Activated T-helper 9 cell treated with anti-CD3 and anti-CD28 coated beads, Interleukin-2, amount 50 U/mL, for 16 hours (primary cell): ENCODE measurements at regions not wholly inside any gene's neighbourhood (a gene's known extent, or its start where the extent isn't known, plus 50 kb on each side); places are given as distances from the start of the nearest gene placed in this dataset.

Experiments
- DNase-seq: peaks from one replicate; pipeline ENCODE4 v3.0.0-alpha.2; 2020; ENCODE audit warnings: low read depth

DNA sequence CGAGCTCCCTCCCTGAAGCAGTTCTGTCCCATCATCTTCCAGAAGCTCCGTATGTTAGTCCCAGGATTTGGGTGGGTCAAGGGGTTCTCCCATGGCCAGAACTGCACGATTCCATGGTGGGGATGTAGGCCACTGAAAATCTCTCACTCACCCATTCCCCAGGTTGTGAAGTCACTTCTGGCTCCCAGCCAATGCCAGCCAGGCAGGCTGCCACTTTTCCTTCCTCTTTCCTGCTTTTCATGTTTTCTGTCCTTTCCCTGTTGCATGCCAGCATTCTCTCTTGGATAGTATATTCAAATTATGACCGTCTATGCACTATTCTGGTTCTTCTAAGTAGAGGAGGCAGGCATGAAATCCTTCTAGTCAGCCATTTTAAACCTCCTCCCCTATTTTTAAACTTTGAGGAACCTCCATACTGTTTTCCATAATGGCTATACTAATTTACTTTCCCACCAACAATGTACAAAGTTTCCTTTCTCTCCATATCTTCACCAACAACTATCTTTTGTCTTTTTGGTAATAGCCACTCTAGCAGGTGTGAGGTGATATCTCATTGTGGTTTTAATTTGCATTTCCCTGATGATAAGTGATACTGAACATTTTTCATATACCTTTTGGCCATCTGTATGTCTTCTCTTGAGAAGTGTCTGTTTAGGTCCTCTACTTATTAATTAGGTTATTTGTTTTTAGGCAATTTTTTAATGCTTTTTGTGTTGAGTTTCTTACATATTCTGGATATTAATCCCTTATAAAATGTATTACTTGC, 182.1 kb upstream of the TET2 start:
- no peak for DNase-seq

DNA sequence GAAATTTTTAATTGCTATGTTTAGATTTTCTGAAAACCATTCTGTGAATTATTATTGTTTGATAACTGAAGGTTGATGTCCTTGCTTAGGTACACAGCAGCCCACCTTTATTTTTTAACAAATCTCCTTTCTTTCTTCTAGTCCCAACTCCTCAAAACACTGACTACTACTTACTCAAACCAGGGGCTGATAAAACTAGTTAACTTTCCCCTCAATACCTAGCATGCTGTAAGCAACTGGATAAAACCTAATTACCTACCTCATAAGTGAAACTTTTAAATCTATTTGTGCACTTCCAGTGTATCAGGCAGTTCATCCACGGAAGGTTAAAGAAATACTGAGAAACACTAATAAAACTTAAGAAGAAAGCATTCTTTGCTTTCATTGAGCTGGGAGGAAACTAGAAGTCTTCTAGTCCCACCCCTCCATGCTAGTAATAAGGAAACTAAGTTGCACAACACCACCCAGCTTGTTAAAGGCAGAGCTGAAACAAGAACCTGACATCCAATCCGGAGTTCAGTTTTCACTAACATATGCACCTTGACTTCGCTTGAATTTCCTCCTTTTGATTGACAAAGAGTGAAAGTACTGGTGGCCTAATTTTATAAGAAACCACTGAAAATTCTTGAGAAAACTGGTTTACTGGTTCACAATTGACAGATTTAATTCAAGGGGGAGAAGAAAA, 180.2 kb upstream of the TET2 start:
- DNase-seq = no peak

DNA sequence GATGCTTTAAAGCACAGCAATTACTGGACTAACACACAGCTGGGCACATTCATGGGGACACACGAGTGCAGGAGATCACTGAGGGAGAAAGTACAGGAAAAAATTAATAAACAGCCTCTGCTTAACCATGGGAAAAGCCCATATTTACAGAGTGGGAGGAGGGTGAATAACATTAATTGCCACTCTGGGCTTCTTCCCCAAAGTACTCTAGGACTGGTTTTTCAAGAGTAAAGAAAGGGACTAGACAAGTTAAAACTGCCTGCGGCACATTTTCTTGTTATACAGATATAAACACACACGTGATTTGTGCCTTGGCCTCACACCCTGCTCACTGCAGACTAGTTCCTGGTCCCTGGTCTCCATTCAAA, 179.7 kb upstream of the TET2 start:
- no peak for DNase-seq

DNA sequence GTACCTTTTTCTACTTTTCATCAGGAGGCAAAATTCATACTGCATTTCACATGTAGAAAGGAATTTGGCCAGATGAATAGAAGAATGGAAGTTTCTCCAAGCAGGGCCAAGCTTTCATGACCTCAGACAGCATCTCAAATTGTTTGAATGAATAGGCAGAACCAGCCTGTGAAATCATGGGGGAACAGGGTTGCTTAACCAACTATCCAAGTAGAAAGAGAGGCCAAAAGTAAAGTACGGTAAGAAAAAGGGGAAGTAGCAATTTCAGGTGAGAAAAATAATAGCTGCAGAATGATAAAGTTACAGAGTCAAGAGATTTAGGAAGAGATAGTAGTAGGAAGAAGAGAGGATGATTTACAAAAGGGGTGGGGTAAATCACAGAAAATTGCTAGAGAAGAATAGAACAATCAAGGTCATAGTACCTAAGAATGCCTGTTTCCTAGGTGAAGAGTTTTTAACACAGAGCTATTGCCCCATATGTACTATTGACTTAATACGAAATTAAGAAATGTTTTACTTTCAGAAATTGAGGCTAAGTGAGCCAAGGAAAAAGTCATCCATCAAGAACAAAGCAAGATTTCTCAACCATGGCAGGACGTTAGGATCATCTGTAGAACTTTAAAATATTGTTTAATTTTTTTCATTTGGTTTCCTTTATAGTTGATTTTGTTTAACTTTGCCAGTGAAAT, 177.1 kb upstream of the TET2 start:
- DNase-seq = no peak

DNA sequence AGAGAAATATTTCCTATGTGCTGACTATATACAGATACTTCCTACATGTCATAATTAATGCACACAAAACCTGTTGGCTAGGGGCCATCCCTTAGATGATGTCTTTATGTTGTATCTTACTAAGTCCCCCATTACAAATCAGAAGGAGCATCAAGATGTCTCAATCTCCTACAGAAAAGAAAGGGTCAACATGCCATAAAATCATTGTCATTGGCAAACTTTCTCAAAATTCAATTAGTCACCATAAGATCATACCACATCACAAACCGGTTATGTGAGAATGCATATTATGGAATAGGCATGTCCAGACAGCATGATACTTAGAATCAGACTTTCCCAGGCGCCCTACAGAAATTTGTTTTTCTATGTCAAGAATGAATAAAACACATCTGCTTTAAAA, 175.2 kb upstream of the TET2 start:
- no peak for DNase-seq

DNA sequence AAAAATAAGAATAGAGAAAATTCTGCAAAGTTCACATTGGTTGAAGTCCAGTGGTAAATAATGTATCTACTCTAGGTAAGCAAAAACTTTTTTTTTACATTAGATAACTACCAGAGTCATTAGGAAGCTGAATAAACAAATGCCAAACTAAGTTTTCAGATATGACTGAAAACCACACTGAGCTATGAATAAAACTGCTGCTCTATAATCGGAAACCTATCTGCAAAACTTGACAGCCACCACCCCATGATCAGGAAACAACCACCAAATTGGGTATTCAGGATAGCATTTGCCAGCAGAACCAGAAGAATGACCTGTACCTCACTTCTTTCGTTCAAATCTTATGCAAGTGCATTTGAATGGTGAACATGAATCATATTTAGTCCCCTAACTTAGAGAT, 173.0 kb upstream of the TET2 start:
- DNase-seq = no peak

DNA sequence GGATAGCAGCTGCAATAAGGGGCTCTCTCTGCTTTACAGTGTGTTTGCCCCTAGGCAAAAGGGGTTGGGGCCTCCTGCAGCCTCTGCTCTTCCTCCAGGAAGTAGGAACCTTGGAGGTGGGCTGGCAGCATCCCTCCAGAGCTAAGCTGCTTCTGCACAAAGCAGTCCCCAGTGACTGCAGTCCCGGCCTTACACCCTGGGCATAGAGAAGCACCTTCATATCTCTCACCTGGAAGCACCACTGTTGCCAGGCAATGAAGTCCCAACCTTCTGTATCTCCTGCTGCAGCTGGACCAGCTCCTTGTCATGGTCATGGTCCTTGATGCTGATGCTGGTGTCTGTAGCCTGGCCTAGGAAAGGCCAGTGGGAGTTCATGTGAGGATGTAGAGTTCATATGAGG, 171.1 kb upstream of the TET2 start:
- no peak for DNase-seq

DNA sequence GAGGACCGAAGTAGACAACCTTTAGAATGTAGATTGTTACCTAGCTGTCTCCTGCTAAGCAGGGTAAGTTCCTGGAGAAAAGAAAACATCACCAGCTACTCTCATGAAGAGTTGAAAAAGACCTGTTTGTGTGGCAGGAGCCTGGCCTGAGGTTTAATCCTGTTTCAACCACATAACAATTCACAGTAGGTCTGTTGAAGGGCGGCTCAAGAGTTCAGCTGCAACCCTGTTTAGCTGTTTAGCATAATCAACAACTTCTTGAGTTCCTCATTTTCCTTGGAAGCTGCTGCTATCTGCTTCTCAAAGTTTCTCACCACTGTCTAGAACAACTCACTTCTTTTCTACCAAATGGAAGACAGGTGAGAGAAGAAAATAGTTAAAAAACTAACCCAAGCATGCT, 170.4 kb upstream of the TET2 start:
- DNase-seq = no peak

DNA sequence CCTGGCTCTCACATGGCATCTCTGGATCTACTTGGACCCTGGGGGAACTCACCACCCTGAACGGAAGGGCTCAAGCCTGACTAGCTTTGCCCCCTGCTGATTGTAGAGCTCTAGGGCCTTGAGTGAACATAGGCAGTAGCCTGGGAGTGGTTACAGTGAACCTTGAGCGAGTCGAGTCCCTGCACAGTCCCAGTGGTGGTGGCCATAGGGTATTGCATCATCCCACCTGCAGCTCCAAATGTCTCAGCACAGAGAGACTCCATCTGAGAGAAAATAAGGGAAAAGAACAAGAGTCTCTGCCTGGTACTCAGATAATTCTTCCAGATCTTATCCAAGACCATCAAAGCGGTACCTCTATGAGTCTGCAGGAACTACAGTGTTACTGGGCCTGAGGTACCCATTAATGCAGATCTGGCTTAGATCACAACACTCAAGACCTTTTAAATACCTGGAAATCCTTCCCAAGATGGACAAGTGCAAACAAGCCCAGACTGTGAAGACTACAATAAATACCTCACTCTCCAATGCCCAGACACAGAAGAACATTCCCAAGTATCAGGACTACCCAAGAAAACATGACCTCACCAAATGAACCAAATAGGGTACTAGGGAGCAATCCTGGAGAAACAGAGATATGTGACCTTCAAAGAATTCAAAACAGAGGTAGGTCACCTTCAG, 167.5 kb upstream of the TET2 start:
- DNase-seq = no peak

DNA sequence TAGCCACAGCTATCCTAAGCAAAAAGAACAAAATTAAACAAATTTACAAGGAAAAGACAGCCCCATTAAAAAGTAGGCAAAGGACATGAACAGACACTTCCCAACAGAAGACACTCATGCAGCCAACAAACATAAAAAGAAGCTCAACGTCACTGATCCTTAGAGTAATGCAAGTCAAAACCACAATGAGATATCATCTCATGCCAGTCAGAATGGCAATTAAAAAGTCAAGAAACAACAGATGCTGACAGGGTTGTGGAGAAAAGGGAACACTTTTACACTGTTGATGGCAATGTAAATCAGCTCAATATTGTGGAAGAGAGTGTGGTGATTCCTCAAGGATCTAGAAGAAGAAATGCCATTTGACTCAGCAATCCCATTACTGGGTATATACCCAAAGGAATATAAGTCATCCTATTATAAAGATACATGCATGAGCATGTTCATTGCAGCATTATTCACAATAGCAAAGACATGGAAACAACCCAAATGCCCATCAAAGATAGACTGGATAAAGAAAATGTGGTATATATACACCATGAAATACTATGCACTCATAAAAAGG, 163.0 kb upstream of the TET2 start:
- DNase-seq = no peak

DNA sequence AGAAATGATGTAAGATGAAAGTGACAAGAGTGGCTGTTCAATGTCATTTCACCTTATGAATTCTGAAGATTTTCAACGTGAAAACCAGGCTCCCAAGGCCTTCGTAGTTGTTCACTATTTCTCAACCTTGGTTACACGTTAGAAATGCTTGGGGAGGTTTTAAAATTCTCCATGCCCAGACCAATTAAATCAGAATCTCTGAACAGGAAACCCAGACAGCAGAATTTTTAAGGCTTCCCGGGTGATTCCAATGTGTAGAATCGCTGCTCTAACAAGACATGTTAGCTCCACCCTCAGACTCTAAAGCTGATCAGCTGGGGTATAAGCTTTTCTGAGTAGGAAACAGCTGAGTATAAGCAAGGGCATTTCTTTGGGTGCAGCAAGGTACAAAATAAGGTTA, 160.4 kb upstream of the TET2 start:
- DNase-seq = no peak

DNA sequence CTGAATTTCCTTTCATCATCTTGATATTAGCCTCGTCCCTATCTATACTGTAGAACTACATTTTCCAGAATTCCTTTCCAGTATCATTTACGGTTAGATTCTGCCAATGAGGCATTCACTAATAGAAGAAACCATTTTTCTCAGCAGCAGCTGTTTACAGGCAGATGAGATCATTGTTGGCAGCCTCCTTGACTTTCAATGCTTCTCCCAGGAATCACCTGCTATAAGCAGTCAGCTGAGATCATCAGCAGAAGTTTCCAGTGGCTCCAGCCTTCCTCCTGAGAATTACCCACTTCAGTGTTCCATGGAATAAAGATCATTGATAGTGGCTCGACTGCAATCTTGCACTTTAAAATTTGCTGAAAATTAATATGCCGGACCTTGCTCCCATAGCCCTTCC, 157.3 kb upstream of the TET2 start:
- DNase-seq = no peak

DNA sequence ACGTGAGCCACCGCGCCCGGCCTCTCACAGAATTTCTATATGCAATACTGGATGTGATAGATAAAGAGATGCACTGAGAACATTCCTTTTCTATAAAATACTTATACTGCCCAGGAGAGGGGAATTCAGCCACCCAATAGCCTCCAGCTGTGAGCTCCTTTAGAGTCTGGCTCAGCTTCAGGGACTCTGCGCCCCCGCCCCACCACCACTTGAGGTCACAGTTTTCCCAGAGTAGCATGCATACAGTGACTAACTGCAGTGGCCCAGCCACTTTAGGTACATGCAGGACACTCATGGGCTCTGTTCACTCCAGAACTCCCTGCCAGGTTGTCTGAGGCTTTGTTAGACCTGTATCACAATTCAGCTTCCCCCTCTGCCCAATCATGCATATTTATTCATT, 144.4 kb upstream of the TET2 start:
- no peak for DNase-seq

DNA sequence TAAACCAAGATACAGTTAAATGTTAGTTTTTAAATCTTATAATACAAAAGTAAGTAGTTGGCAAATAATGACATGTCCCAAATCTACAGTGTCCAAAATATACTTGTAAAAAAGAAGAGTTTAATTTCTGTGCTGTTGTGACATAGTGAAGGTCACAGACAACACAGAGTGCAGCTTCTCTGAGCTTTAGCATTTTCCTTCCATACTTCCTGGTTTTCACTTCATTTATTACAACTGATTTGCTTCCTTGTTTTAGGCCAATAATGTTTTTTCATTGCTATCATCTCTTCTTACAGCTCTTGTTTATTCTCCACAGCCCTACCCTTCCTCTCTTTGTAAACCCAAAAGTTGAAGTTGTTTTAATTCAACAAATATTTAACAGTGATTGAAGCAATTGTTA, 132.4 kb upstream of the TET2 start:
- no peak for DNase-seq

DNA sequence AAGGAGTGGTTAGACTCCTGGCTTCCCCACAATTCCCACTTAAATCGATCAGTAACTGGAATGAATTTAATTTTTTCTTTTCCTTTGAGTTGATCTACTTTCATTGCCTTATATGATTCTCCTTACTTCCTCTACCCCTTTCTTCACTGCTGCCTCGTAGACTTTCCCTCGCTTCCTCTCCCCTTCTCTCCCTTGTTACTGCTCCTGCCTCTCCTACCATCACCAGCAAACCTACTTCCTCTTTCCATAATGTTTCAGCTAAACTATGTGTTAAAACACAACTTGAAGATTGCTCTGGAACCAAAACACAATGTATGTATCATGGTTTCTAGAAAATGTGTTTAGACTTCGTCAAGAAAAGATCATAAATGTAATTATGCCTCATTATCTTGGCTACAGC, 132.0 kb upstream of the TET2 start:
- DNase-seq = no peak

DNA sequence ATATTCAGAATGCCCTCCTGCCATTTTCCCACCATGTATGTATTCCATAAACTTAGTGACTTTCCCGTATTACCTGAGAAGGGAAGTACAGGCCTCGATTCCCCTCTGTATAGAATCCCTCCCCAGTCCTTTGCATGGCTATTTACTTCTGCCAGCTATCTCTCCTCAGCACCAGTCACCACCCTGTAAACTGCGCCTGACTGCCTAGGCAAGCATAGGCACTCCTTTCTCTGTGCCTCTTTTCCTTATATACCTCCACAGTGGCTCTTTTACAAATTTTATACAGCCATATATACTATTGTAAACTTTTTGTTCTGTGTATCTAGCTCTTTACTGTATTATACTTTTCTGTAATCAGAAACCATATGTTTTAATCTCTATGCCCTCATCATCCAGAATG, 130.9 kb upstream of the TET2 start:
- DNase-seq = no peak

DNA sequence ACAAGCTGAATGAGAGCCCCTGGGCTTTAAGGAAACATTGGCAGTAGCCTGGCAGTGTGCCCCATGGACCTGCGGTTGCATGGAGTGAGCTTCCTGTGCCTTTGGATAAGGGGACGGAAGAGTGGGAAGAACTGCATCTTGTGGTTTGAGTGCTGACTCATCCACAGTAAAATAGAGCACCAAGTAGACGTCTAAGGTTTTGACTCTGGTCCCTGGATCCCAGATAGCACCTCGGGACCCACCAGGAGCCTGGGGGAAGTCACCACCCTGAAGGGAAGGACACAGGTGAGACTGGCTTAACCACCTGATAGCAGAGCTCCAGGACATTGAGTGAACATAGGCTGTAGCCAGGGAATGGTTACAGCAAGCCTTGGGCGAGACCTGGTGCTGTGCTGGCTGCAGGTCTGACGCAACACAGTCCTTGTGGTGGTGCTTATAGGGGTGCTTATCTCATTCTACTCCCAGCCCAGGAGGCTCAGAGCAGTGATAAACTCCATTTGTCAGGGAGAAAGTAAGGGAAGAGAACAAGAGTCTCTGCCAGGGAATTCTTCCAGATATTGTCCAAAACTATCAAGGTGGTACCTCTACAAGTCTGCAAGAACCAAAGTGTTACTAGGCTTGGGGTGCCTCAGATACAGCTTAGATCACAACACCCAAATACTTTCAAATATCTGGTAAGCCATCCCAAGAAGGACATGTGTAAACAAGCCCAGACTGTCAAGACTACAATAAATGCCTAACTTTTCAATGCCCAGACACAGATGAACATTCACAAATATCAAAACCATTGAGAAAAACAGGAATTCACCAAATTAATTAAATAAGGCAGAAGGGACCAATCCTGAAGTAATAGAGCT, 123.6 kb upstream of the TET2 start:
- no peak for DNase-seq

DNA sequence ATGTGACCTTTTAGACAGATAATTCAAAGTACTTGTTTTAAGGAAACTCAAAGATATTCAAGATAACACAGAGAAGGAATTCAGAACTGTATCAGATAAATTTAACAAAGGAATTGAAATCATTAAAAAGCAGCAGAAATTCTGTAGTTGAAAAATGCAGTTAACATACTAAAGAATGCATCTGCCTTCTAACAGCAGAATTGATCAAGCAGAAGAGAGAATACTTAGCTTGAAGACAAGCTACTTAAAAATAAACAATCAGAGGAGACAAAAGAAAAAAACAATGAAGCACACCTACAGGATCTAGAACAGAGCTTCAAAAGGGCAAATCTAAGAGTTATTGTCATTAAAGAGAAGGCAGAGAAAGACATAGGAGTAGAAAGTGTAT, 123.0 kb upstream of the TET2 start:
- DNase-seq = no peak

DNA sequence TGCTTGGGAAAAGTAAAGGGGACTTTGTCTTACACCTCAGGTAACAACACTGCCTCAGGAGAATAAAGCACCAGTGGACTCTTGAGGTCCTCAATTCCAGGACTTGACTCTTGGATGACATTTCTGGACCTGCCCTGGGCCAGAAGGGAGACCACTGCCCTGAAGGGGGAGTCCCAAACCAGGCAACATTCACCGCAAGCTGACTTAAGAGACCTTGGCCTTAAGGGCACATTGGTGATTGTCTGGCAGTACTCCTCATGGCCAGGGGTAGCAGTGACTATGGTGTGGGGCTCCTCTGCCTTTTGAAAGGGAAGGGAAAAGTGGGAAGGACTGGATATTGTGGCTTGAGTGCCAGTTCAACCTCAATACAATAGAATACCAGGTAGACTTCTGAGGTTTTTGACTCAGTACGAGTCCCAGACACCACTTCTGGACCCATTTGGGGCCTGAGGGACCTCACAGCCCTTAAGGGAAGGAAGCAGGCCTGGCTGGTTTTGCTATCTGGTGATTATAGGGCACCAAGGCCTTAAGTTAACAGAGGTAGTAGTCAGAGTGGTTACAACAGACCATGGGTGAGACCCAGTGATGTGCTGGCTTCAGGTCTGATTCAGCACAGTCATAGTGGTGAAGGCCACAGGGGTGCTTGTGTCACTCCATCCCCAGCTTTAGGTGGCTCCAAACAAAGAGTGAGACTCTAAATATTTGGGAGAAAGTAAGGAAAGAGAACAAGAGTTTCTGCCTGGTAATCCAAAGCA, 121.2 kb upstream of the TET2 start:
- no peak for DNase-seq

DNA sequence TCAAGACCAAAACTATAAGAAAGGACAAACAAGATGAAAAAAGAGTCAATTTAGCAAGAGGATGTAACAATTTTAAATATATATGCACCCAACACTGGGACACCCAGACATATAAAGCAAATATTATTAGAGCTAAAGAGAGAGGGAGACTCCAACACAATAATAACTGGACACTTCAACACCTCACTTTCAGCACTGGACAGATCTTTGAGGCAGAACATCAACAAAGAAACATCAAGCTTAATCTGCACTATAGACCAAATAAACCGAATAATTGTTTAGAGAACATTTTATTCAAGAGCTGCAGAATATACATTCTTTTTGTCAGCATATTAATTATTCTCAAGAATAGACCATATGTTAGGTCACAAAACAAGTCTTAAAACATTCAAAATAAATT, 109.7 kb upstream of the TET2 start:
- DNase-seq = no peak

DNA sequence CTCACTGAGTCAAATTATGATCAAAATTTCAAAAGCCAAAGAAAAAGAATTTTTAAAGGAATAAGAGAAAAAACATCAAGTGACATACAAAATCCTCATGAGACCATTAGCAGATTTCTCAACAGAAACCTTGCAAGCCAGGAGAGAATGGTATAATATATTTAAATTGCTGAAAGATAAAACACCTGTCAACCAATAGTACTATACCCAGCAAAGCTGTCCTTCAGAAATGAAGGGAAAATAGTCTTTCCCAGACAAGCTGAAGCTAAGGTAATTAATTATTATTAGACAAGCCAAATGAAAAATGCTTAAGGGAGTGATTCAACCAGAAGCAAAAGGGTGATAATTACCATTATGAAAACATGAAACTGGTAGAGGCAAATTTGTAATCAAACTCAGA, 104.2 kb upstream of the TET2 start:
- DNase-seq = no peak
